ENCODE measurements at regions not wholly inside any gene's neighbourhood (a gene's known extent, or its start where the extent isn't known, plus 50 kb on each side); places are given as distances from the start of the nearest gene placed in this dataset.

DNA sequence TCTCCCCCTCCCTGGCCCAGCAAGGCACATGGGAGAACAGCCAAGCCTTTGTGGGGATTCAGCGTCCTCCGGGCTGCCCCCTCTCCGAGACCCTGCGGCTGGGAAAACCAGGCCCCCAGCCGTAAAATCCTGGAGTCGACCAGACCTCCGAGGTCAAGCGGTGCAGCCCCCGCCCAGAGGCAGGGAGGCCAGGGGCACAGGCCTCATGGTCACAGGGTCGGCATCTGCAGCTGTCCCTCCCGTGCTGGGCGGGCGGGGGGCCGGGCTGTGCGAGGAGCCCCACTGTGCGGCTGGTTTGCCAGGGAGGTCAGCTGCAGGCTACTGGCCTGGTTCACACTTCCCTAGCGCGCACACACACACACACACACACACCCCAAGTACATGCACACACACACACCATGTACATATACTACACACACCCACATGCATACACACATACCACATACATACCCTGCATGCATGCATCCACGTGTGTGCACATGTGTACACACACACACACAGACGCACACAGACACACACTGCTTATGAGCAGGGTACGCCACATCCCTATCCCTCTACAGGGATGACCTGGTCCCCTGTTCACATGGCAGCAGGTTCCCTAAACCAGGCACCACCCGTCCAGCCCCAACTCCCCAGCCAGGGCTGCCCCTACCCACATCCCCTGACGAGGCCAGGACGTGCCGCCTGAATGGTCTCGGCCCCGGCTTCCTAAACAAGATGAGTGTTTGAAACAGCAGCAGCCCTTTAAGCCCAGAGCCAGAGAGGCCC, 108.9 kb upstream of the CIBAR2 start:
- no peak for DNase-seq (ENCODE audit: low spot score)
- TF ChIP-seq, protein P1, sequence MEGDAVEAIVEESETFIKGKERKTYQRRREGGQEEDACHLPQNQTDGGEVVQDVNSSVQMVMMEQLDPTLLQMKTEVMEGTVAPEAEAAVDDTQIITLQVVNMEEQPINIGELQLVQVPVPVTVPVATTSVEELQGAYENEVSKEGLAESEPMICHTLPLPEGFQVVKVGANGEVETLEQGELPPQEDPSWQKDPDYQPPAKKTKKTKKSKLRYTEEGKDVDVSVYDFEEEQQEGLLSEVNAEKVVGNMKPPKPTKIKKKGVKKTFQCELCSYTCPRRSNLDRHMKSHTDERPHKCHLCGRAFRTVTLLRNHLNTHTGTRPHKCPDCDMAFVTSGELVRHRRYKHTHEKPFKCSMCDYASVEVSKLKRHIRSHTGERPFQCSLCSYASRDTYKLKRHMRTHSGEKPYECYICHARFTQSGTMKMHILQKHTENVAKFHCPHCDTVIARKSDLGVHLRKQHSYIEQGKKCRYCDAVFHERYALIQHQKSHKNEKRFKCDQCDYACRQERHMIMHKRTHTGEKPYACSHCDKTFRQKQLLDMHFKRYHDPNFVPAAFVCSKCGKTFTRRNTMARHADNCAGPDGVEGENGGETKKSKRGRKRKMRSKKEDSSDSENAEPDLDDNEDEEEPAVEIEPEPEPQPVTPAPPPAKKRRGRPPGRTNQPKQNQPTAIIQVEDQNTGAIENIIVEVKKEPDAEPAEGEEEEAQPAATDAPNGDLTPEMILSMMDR (IDR thresholded peaks at IDR 0.05): no peak
- Mint-ChIP-seq H3K4me3 (ENCODE audit: unreplicated experiment) (no peak overlapping the region), H3K27me3 (ENCODE audit: low read depth) (no peaks in the 10 kb centered on the region), H3K4me1 (ENCODE audit: low read depth) (peaks cover 25% of the 10 kb centered on the region), H3K27ac (ENCODE audit: unreplicated experiment) (no peak overlapping the region), H3K36me3 (ENCODE audit: low read depth) (no peaks in the 10 kb centered on the region), H3K9me3 (ENCODE audit: low read depth) (no peaks in the 10 kb centered on the region)

DNA sequence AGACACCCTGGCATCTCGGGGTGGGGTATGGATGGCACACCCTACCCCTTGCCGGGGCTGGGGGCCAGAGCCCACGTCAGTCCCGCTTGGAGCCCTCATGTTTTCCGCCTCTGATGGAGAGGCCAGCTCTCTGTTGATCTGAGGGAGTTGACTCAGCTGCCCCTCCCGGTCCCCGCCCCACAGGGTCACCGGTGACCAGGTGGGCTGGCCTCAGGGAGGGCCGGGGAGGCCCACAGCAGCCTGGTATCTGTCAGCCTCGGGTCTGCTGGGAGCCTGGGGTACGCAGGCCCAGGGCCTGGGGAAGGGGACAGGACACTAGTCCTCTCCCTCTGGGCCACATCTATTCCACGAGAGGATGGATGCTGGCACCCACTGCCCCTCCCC, 109.5 kb upstream of the CIBAR2 start:
- peaks cover 25% of the 10 kb centered on the region for H3K4me1 Mint-ChIP-seq (ENCODE audit: low read depth)
- no peaks in the 10 kb centered on the region for H3K9me3 Mint-ChIP-seq (ENCODE audit: low read depth)
- TF ChIP-seq, protein P1 (IDR thresholded peaks at IDR 0.05): no peak
- H3K4me3 Mint-ChIP-seq (ENCODE audit: unreplicated experiment): no peak overlapping the region
- no peak overlapping the region for H3K27ac Mint-ChIP-seq (ENCODE audit: unreplicated experiment)
- no peaks in the 10 kb centered on the region for H3K27me3 Mint-ChIP-seq (ENCODE audit: low read depth)
- no peak for DNase-seq (ENCODE audit: low spot score)
- H3K36me3 Mint-ChIP-seq (ENCODE audit: low read depth): no peaks in the 10 kb centered on the region

DNA sequence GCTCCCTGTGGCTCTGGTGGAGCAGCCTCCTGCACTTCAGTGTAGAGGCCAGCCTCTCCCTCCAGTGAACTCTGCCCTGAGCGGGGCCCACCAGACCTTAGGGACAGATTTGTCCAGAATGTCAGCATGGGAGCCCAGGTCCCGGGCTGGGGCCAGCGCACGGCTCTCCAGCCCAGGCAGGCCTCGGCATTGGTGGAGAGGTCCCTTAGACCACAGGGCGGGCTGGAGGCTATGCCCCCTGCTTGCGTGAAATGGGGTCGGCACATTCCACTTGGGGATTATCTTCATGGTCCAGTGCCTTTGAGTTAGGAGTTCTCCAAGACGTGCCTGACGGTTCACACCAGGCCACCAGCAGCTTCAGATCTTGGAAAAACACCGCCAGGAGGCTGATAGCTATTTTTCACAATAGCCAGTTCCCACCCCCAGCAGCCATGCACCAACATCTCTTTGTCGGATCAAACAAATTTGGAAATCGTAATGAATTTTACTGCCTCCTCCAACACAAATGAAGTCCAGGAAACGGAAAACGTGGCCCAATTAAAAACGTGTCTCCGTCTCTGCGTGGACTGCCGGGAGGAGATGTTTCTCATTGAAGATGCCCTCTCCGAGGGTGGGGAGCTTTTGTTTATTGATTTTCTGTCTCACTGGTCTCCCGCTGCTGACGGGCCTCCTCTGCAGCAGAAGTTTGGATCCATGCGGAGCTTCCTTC, 110.0 kb upstream of the CIBAR2 start:
- TF ChIP-seq, protein P1 (IDR thresholded peaks at IDR 0.05): no peak
- Mint-ChIP-seq H3K4me3 (ENCODE audit: unreplicated experiment) (no peak overlapping the region), H3K27me3 (ENCODE audit: low read depth) (no peaks in the 10 kb centered on the region), H3K27ac (ENCODE audit: unreplicated experiment) (no peak overlapping the region), H3K36me3 (ENCODE audit: low read depth) (no peaks in the 10 kb centered on the region), H3K9me3 (ENCODE audit: low read depth) (no peaks in the 10 kb centered on the region), H3K4me1 (ENCODE audit: low read depth) (peaks cover 30% of the 10 kb centered on the region)
- DNase-seq (ENCODE audit: low spot score): no peak

DNA sequence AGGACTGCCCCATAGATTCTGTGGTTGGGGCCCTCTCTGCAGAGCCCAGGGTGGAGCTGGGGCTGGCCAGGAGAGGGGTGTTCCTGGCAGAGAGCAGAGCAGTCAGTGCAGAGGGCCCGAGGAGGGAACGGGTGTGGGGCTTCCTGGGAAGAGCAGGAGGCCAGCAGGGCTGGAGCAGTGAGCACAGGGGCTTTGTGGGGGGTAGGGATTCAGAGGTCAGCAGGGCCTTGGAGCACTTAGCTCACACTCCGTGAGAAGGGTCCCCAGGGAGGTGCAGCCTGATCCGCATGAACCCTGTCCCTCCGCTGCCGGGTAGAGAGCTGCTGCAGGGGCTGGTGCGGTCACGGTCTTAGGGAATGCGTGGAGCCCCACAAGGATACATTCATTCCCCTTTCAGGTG, 113.0 kb upstream of the CIBAR2 start:
- H3K4me1 Mint-ChIP-seq (ENCODE audit: low read depth): peaks cover 33% of the 10 kb centered on the region
- no peaks in the 10 kb centered on the region for H3K36me3 Mint-ChIP-seq (ENCODE audit: low read depth)
- no peak overlapping the region for H3K27ac Mint-ChIP-seq (ENCODE audit: unreplicated experiment)
- no peaks in the 10 kb centered on the region for H3K27me3 Mint-ChIP-seq (ENCODE audit: low read depth)
- TF ChIP-seq, protein P1 (IDR thresholded peaks at IDR 0.05): no peak
- no peaks in the 10 kb centered on the region for H3K9me3 Mint-ChIP-seq (ENCODE audit: low read depth)
- H3K4me3 Mint-ChIP-seq (ENCODE audit: unreplicated experiment): no peak overlapping the region
- DNase-seq (ENCODE audit: low spot score): no peak

DNA sequence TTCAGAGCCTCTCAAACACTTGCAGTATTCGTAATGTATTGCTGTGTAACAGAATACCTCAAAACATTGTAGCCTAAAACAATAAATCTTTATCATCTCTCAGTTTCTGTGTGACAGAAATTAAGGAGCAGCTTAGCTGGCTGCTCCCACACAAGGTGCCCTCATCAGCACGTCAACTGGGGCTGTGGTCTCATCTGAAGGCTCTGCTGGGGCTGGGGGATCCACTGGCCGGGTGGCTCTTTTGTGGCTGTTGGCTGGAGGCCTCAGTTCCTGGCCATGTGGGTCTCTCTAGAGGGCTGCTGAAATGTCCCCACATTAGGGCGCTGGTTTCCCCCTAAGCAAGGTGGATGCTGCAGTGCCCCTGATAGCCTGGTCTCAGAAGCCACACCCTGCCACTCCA, 113.4 kb upstream of the CIBAR2 start:
- Mint-ChIP-seq H3K27ac (ENCODE audit: unreplicated experiment) (no peak overlapping the region), H3K9me3 (ENCODE audit: low read depth) (no peaks in the 10 kb centered on the region), H3K4me3 (ENCODE audit: unreplicated experiment) (no peak overlapping the region), H3K36me3 (ENCODE audit: low read depth) (no peaks in the 10 kb centered on the region), H3K4me1 (ENCODE audit: low read depth) (peaks cover 29% of the 10 kb centered on the region), H3K27me3 (ENCODE audit: low read depth) (no peaks in the 10 kb centered on the region)
- no peak for DNase-seq (ENCODE audit: low spot score)
- TF ChIP-seq, protein P1 (IDR thresholded peaks at IDR 0.05): no peak

Measured in chondrocyte (in vitro differentiated cells).